HepG2 (cell line): ENCODE measurements at regions not wholly inside any gene's neighbourhood (a gene's known extent, or its start where the extent isn't known, plus 50 kb on each side); places are given as distances from the start of the nearest gene placed in this dataset.

Experiments
- ATAC-seq: fragments of 200-7000 bp; cut with Tn5 transposase; 3 replicates; pipeline ENCODE4 v1.9.1; 2020; ENCODE audit warnings: mild to moderate bottlenecking, moderate library complexity
- BruUV-seq: library from RNA; stranded (reverse); fragments of 400-500 nt; replicated peaks from 2 replicates; lab custom pipeline; 2021; lab: Mats Ljungman, UMichigan
- CTCF ChIA-PET: fragments of 300-600 bp; formaldehyde crosslinking; extraction: SDS; loops from one replicate; lab custom pipeline; 2021; ENCODE audit warnings: low total read pairs, inconsistent platforms, low intra/inter-chr PET ratio; lab: Yijun Ruan, JAX
- POLR2A ChIA-PET: fragments of 350-600 bp; sonication (Branson Sonifier 250); formaldehyde crosslinking; loops from one replicate; lab custom pipeline; 2020; ENCODE audit warnings: antibody characterized with exemption, inconsistent platforms; lab: Yijun Ruan, JAX
- DNase-seq: peaks from one replicate; pipeline ENCODE4 v3.0.0-alpha.2; 2015; ENCODE audit warnings: low spot score
- FAIRE-seq: peaks from 3 replicates; lab custom pipeline; 2011; peaks lifted over from hg19 to GRCh38; lab: Jason Lieb, UNC
- H2AFZ ChIP-seq: one replicate; pipeline ENCODE4 v1.6.1; 2011; ENCODE audit warnings: low read length, inconsistent platforms
- H3K27ac ChIP-seq: fragments of 300-600 bp; 3 replicates; pipeline ENCODE4 v1.8.0; 2011; ENCODE audit warnings: mixed run types, mild to moderate bottlenecking, mixed read lengths, low read length, inconsistent platforms; ENCODE audit not compliant: insufficient read depth; ENCODE audit errors: extremely low read length
- H3K27me3 ChIP-seq, 2 experiments: fragments of 200-600 bp in 1 of 2; 2 replicates in 1 of 2; 3 replicates in 1 of 2; pipeline versions ENCODE4 v1.6.0 to v1.8.0; 2011; ENCODE audit warnings: low read length in 2 of 2, mild to moderate bottlenecking in 2 of 2, moderate library complexity in 2 of 2, inconsistent platforms in 1 of 2; ENCODE audit not compliant: insufficient read depth in 2 of 2, control insufficient read depth in 1 of 2
- H3K36me3 ChIP-seq, 2 experiments: fragments of 200-600 bp in 1 of 2; replicated peaks in 1 of 2; 2 replicates in 1 of 2; 3 replicates in 1 of 2; pipeline versions ENCODE4 v1.5.1 to v1.8.0; 2011; ENCODE audit warnings: low read length in 2 of 2, inconsistent platforms in 1 of 2; ENCODE audit not compliant: insufficient read depth in 2 of 2, control insufficient read depth in 1 of 2
- H3K4me1 ChIP-seq: 2 replicates; pipeline ENCODE4 v1.5.1; 2012; ENCODE audit warnings: low read length, inconsistent platforms; ENCODE audit not compliant: insufficient read depth
- H3K4me2 ChIP-seq: 2 replicates; pipeline ENCODE4 v1.6.0; 2011; ENCODE audit warnings: low read depth, low read length, inconsistent platforms
- H3K4me3 ChIP-seq, 3 experiments: fragments of 200-600 bp in 1 of 3; sonication (generic), shearing (Covaris generic) in 1 of 3; replicated peaks in 1 of 3; 2 replicates each; pipeline ENCODE4 v1.5.1; 2011 to 2016; ENCODE audit warnings: low read length in 3 of 3, inconsistent platforms in 2 of 3, low read depth in 2 of 3, mild to moderate bottlenecking in 2 of 3, control low read depth in 1 of 3, mixed read lengths in 1 of 3; ENCODE audit not compliant: insufficient read depth in 1 of 3
- H3K79me2 ChIP-seq: one replicate; pipeline ENCODE4 v1.6.1; 2011; ENCODE audit warnings: low read length, inconsistent platforms; ENCODE audit not compliant: insufficient read depth
- H3K9ac ChIP-seq: 2 replicates; pipeline ENCODE4 v1.6.0; 2011; ENCODE audit warnings: mild to moderate bottlenecking, low read depth, low read length, inconsistent platforms; ENCODE audit not compliant: insufficient read depth
- H3K9me3 ChIP-seq: 2 replicates; pipeline ENCODE4 v1.5.1; 2012; ENCODE audit warnings: mild to moderate bottlenecking, low read length
- H4K20me1 ChIP-seq: 2 replicates; pipeline ENCODE4 v1.6.0; 2011; ENCODE audit warnings: inconsistent platforms, mild to moderate bottlenecking, low read length, moderate library complexity; ENCODE audit not compliant: insufficient read depth
- KLF6 ChIP-seq: IDR thresholded peaks from 2 replicates; pipeline ENCODE4 v1.8.0; 2016; ENCODE audit warnings: missing biosample characterization, missing genetic modification reagents
- SNRNP70 ChIP-seq: fragments of 200-400 bp; formaldehyde crosslinking; IDR thresholded peaks from 2 replicates; pipeline ENCODE4 v1.6.1; 2017; ENCODE audit warnings: mild to moderate bottlenecking, low read depth, low read length, moderate library complexity
- TFDP1 ChIP-seq: IDR thresholded peaks from 2 replicates; pipeline ENCODE4 v1.6.1; 2016; ENCODE audit warnings: missing compliant biosample characterization, missing genetic modification reagents, borderline replicate concordance
- UBTF ChIP-seq: sonication (generic); formaldehyde crosslinking; IDR thresholded peaks from 2 replicates; pipeline ENCODE4 v1.4.0; 2020; ENCODE audit warnings: mild to moderate bottlenecking, missing genetic modification reagents
- WGBS: methylation state at CpG from one replicate; pipeline ENCODE4 v1.1.6; 2017; ENCODE audit warnings: low lambda C conversion rate; 5-methylcytosine and 5-hydroxymethylcytosine counted together
- in situ Hi-C: cut with HindIII; loops from 2 replicates; pipeline ENCODE4 v1.10.0; 2017; ENCODE audit warnings: low pct_unique_long_range_greater_than_20kb; ENCODE audit not compliant: extremely low pct_ligation_motif_present
- intact Hi-C: fragments of 100-400 bp; cut with micrococcal nuclease; formaldehyde crosslinking; loops from one replicate; pipeline ENCODE4 v1.10.0; 2022; ENCODE audit not compliant: unreplicated experiment
- TF ChIP-seq, protein P1 (sequence below): sonication (generic); formaldehyde crosslinking; IDR thresholded peaks from 2 replicates; pipeline ENCODE4 v1.9.0; 2021; ENCODE audit warnings: missing genetic modification reagents, borderline replicate concordance
- TF ChIP-seq, protein P2 (sequence below): sonication (generic); formaldehyde crosslinking; IDR thresholded peaks from 2 replicates; pipeline ENCODE4 v1.4.0; 2020; ENCODE audit warnings: missing genetic modification reagents

DNA sequence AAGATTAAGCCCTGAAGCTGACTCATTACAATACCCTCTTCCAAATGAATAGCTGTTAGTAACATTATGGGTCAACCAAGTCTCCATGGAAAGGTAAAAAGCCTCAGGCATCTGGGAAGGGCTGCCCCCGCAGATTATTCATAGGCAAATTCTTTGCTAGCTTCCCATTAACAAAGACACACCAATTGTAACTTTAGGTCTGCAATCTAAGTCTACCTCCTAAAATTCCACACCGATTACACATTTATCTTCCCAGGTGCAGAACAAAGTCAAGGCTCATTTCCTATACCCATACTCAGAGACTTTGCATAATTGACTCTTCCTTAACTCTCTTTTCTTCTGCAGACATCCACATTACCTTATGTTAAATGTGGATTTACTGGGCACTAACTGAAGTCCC lies 826.3 kb upstream of the MBL2 start (continued):
- TF ChIP-seq UBTF (CRISPR knock-in tag) (no peak), TFDP1 (CRISPR knock-in tag) (no peak)

DNA sequence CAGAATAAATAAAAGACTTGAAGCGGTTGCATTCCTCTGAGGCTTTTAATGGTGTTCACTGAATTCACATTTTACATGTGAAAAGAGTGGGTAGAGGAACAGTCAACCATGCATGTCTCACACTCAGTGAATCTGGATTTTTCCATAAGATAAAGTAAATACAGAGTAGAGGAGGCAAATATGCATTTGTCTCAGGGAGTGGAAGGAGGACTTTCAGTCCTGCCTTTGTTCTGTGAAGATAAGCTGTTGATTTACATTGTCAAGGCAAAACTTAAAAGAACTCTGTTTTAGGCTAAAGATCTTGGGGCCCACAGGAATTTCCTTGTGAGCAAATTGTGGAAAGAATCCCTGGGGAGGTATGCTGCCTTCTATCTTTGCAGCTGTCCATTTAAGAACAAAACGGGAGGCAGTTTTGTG lies 825.3 kb upstream of the MBL2 start:
- no peak for ATAC-seq
- no peak for DNase-seq
- Histone ChIP-seq H4K20me1 (no peaks in the 10 kb centered on the region), H3K9me3 (no peaks in the 10 kb centered on the region), H3K36me3 (no peaks in the 10 kb centered on the region), H3K9ac (no peak overlapping the region), H3K79me2 (no peaks in the 10 kb centered on the region), H3K27ac (no peak overlapping the region), H3K4me2 (no peak overlapping the region), H3K27me3 (no peaks in the 10 kb centered on the region), H3K4me1 (no peaks in the 10 kb centered on the region), H3K4me3 (no peak overlapping the region), H2AFZ (no peak overlapping the region)
- intact Hi-C loops (no loop called here), in situ Hi-C loops (no loop called here)
- ChIA-PET CTCF (no interaction called here), POLR2A (no interaction called here)
- TF ChIP-seq KLF6 (no peak), SNRNP70 (no peak)
- TF ChIP-seq, protein P1, sequence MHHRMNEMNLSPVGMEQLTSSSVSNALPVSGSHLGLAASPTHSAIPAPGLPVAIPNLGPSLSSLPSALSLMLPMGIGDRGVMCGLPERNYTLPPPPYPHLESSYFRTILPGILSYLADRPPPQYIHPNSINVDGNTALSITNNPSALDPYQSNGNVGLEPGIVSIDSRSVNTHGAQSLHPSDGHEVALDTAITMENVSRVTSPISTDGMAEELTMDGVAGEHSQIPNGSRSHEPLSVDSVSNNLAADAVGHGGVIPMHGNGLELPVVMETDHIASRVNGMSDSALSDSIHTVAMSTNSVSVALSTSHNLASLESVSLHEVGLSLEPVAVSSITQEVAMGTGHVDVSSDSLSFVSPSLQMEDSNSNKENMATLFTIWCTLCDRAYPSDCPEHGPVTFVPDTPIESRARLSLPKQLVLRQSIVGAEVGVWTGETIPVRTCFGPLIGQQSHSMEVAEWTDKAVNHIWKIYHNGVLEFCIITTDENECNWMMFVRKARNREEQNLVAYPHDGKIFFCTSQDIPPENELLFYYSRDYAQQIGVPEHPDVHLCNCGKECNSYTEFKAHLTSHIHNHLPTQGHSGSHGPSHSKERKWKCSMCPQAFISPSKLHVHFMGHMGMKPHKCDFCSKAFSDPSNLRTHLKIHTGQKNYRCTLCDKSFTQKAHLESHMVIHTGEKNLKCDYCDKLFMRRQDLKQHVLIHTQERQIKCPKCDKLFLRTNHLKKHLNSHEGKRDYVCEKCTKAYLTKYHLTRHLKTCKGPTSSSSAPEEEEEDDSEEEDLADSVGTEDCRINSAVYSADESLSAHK (CRISPR knock-in tag): no peak
- TF ChIP-seq, protein P2, sequence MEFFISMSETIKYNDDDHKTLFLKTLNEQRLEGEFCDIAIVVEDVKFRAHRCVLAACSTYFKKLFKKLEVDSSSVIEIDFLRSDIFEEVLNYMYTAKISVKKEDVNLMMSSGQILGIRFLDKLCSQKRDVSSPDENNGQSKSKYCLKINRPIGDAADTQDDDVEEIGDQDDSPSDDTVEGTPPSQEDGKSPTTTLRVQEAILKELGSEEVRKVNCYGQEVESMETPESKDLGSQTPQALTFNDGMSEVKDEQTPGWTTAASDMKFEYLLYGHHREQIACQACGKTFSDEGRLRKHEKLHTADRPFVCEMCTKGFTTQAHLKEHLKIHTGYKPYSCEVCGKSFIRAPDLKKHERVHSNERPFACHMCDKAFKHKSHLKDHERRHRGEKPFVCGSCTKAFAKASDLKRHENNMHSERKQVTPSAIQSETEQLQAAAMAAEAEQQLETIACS (CRISPR knock-in tag): no peak
- 22% methylated on average over 2 of the region's 2 CpGs for WGBS
- no TSS peak for BruUV-seq
- no peak for FAIRE-seq
